GM12878 (cell line): ENCODE measurements at regions not wholly inside any gene's neighbourhood (a gene's known extent, or its start where the extent isn't known, plus 50 kb on each side); places are given as distances from the start of the nearest gene placed in this dataset.

Experiments used
- ATF7 ChIP-seq: fragments of 450-650 bp; IDR thresholded peaks from 2 replicates; pipeline ENCODE4 v1.6.1; 2016; ENCODE audit warnings: low read depth, mild to moderate bottlenecking
- BACH1 ChIP-seq: fragments of 450-650 bp; IDR thresholded peaks from 2 replicates; pipeline ENCODE4 v1.6.1; 2017; ENCODE audit warnings: mild to moderate bottlenecking, borderline replicate concordance
- CREB1 ChIP-seq: IDR thresholded peaks from 2 replicates; pipeline ENCODE4 v1.6.1; 2012; ENCODE audit warnings: low read depth, mild to moderate bottlenecking, inconsistent platforms
- CUX1 ChIP-seq: IDR thresholded peaks from 2 replicates; pipeline ENCODE4 v1.6.1; 2012; ENCODE audit warnings: improper control_type of control experiment, low read depth, low read length; ENCODE audit not compliant: insufficient replicate concordance
- EZH2 ChIP-seq: IDR thresholded peaks from 2 replicates; pipeline ENCODE4 v1.6.1; 2012; ENCODE audit warnings: low read depth, mild to moderate bottlenecking, control low read depth, inconsistent platforms, low read length, borderline replicate concordance; ENCODE audit not compliant: control insufficient read depth
- IKZF2 ChIP-seq, 2 experiments: fragments of 450-650 bp; IDR thresholded peaks; 2 replicates each; pipeline ENCODE4 v1.6.1; 2017; ENCODE audit warnings: mild to moderate bottlenecking in 2 of 2, moderate library complexity in 2 of 2
- NFIC ChIP-seq: IDR thresholded peaks from 2 replicates; pipeline ENCODE4 v1.6.1; 2012; ENCODE audit warnings: low read depth, mild to moderate bottlenecking, inconsistent platforms, low read length, moderate library complexity
- NR2C2 ChIP-seq: IDR thresholded peaks from 2 replicates; pipeline ENCODE4 v1.6.1; 2011; ENCODE audit warnings: borderline replicate concordance, low read depth; ENCODE audit not compliant: control insufficient read depth, insufficient read length
- POU2F2 ChIP-seq: IDR thresholded peaks from 3 replicates; pipeline ENCODE4 v1.6.1; 2011; ENCODE audit warnings: low read depth, mild to moderate bottlenecking, low read length, borderline replicate concordance
- RCOR1 ChIP-seq: conservative IDR thresholded peaks from 2 replicates; pipeline ENCODE4 v1.6.1; 2012; ENCODE audit warnings: low read depth, low read length, improper control_type of control experiment
- STAT1 ChIP-seq: fragments of 450-650 bp; conservative IDR thresholded peaks from 2 replicates; pipeline ENCODE4 v1.6.1; 2014; ENCODE audit warnings: antibody characterized with exemption, mild to moderate bottlenecking
- WRNIP1 ChIP-seq: IDR thresholded peaks from 2 replicates; pipeline ENCODE4 v1.6.1; 2011; ENCODE audit warnings: low read depth, low read length, improper control_type of control experiment, borderline replicate concordance
- TF ChIP-seq, protein P1 (sequence below): fragments of 450-650 bp; IDR thresholded peaks from 2 replicates; pipeline ENCODE4 v1.6.1; 2017; ENCODE audit warnings: low read depth, mild to moderate bottlenecking, moderate library complexity

DNA sequence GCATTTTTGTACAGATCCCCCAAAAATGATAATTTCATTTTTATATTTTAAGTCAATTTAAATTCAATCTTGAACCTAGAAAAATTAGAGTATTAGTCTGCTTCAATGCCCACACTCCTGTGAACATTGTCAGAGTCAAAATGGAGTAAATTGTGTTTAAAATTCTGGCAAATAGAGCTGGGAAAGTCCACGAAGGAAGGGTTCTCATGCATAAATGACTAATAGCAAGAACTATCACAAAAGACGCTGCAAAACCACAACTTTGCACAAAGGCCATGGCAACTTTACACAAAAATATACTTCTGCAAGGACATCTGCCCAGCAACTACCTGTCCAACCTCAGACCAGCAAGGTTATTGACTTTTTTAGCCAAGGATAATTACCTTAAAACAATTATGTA lies 203.2 kb upstream of the SMLR1 start (continued):
- TF ChIP-seq EZH2 (no peak), WRNIP1 (no peak), CREB1 (peak; percentile 55), STAT1 (no peak), ATF7 (no peak), BACH1 (peak; percentile 25; the same call in 1 of the 2 replicates), IKZF2 (IDR thresholded peaks at IDR 0.05) (peak; percentile 60 to 68; a peak in 3 of 4 replicates), NR2C2 (no peak), POU2F2 (peak; percentile 70; the same call in 1 of the 3 replicates), CUX1 (no peak), NFIC (peak; percentile 86), RCOR1 (no peak)
- TF ChIP-seq, protein P1, sequence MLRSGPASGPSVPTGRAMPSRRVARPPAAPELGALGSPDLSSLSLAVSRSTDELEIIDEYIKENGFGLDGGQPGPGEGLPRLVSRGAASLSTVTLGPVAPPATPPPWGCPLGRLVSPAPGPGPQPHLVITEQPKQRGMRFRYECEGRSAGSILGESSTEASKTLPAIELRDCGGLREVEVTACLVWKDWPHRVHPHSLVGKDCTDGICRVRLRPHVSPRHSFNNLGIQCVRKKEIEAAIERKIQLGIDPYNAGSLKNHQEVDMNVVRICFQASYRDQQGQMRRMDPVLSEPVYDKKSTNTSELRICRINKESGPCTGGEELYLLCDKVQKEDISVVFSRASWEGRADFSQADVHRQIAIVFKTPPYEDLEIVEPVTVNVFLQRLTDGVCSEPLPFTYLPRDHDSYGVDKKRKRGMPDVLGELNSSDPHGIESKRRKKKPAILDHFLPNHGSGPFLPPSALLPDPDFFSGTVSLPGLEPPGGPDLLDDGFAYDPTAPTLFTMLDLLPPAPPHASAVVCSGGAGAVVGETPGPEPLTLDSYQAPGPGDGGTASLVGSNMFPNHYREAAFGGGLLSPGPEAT, result no peak; the same call in 1 of the 2 replicates
- TF ChIP-seq, all 136 proteins: peak for 38
